SKM-1 treated with dmso at 0.1 percent for 144 hours (cell line): ENCODE measurements at regions not wholly inside any gene's neighbourhood (a gene's known extent, or its start where the extent isn't known, plus 50 kb on each side); places are given as distances from the start of the nearest gene placed in this dataset.
A peak's percentile ranks its signal among the peaks of the same experiment; 100 is the strongest.

Experiments
- DNase-seq: peaks from one replicate; lab custom pipeline; 2025; ENCODE audit not compliant: unreplicated experiment; lab: John Stamatoyannopoulos, UW

- no peak for DNase-seq
These were observed 1508.7 kb upstream of the TMEFF2 start for GRCh38 chr2:193703411-193703810.

GRCh38 chr2:193701484-193701883 lies 1506.8 kb upstream of the TMEFF2 start:
- no peak for DNase-seq

- DNase-seq: peak; percentile 10
These were observed 1500.6 kb upstream of the TMEFF2 start for GRCh38 chr2:193695367-193695766.

- no peak for DNase-seq
These were observed 1499.0 kb upstream of the TMEFF2 start for GRCh38 chr2:193693758-193694157.

- DNase-seq: no peak
These were observed 1495.8 kb upstream of the TMEFF2 start for GRCh38 chr2:193690572-193690971.

GRCh38 chr2:193687195-193687594 lies 1492.5 kb upstream of the TMEFF2 start:
- no peak for DNase-seq

- DNase-seq: no peak
These were observed 1485.1 kb upstream of the TMEFF2 start for GRCh38 chr2:193679847-193680246.

- DNase-seq: no peak
These were observed 1475.7 kb upstream of the TMEFF2 start for GRCh38 chr2:193670478-193670877.

- DNase-seq: no peak
These were observed 1474.0 kb upstream of the TMEFF2 start for GRCh38 chr2:193668557-193669323.

GRCh38 chr2:193627927-193628272 lies 1433.2 kb upstream of the TMEFF2 start:
- no peak for DNase-seq

- DNase-seq: no peak
These were observed 1432.6 kb upstream of the TMEFF2 start for GRCh38 chr2:193627187-193627926.

GRCh38 chr2:193608451-193608850 lies 1413.7 kb upstream of the TMEFF2 start:
- no peak for DNase-seq

GRCh38 chr2:193590831-193591230 lies 1396.1 kb upstream of the TMEFF2 start:
- no peak for DNase-seq

GRCh38 chr2:193584522-193584938 lies 1389.8 kb upstream of the TMEFF2 start:
- DNase-seq: peak; percentile 17

- DNase-seq: no peak
These were observed 1389.1 kb upstream of the TMEFF2 start for GRCh38 chr2:193583638-193584400.

GRCh38 chr2:193581807-193582206 lies 1387.1 kb upstream of the TMEFF2 start:
- DNase-seq: no peak

GRCh38 chr2:193580176-193580950 lies 1385.6 kb upstream of the TMEFF2 start:
- DNase-seq: no peak

- no peak for DNase-seq
These were observed 1372.2 kb upstream of the TMEFF2 start for GRCh38 chr2:193566886-193567285.

GRCh38 chr2:193566276-193566675 lies 1371.5 kb upstream of the TMEFF2 start:
- DNase-seq: no peak

- DNase-seq: no peak
These were observed 1367.3 kb upstream of the TMEFF2 start for GRCh38 chr2:193562031-193562430.

GRCh38 chr2:193561054-193561453 lies 1366.3 kb upstream of the TMEFF2 start:
- DNase-seq: no peak
